GM18511 (cell line): ENCODE measurements at regions not wholly inside any gene's neighbourhood (a gene's known extent, or its start where the extent isn't known, plus 50 kb on each side); places are given as distances from the start of the nearest gene placed in this dataset.

Experiments used
- ATAC-seq: cut with Tn5 transposase; IDR thresholded peaks from one replicate; pipeline ENCODE4 v1.9.1; 2021; ENCODE audit warnings: mild to moderate bottlenecking, moderate library complexity; ENCODE audit not compliant: unreplicated experiment

GRCh38 chr16:86794216-86794864, 216.0 kb downstream of the FOXL1 start:
- no peak for ATAC-seq

- ATAC-seq = no peak
Observed at GRCh38 chr16:86797700-86798099, 219.4 kb downstream of the FOXL1 start.

- ATAC-seq = no peak
Observed at GRCh38 chr16:86798247-86799041, 220.1 kb downstream of the FOXL1 start.

GRCh38 chr16:86799367-86799766, 221.0 kb downstream of the FOXL1 start:
- no peak for ATAC-seq

- ATAC-seq = no peak
Observed at GRCh38 chr16:86800894-86801293, 222.5 kb downstream of the FOXL1 start.

GRCh38 chr16:86802013-86802412, 223.7 kb downstream of the FOXL1 start:
- ATAC-seq = no peak

- ATAC-seq = no peak
Observed at GRCh38 chr16:86805188-86805587, 226.8 kb downstream of the FOXL1 start.

- no peak for ATAC-seq
Observed at GRCh38 chr16:86806181-86806837, 228.0 kb downstream of the FOXL1 start.

- no peak for ATAC-seq
Observed at GRCh38 chr16:86806838-86807351, 228.5 kb downstream of the FOXL1 start.

- no peak for ATAC-seq
Observed at GRCh38 chr16:86808863-86809444, 230.6 kb downstream of the FOXL1 start.

- ATAC-seq = no peak
Observed at GRCh38 chr16:86809458-86809955, 231.2 kb downstream of the FOXL1 start.

GRCh38 chr16:86810062-86810461, 231.7 kb downstream of the FOXL1 start:
- ATAC-seq = no peak

- no peak for ATAC-seq
Observed at GRCh38 chr16:86812363-86812970, 234.1 kb downstream of the FOXL1 start.

- no peak for ATAC-seq
Observed at GRCh38 chr16:86814256-86814655, 235.9 kb downstream of the FOXL1 start.

GRCh38 chr16:86816930-86817625, 238.7 kb downstream of the FOXL1 start:
- ATAC-seq = no peak

- ATAC-seq = no peak
Observed at GRCh38 chr16:86818671-86819532, 240.6 kb downstream of the FOXL1 start.

- ATAC-seq = no peak
Observed at GRCh38 chr16:86819533-86819892, 241.2 kb downstream of the FOXL1 start.

- ATAC-seq = no peak
Observed at GRCh38 chr16:86821895-86822294, 243.5 kb downstream of the FOXL1 start.

- no peak for ATAC-seq
Observed at GRCh38 chr16:86823125-86823524, 244.8 kb downstream of the FOXL1 start.
